ENCODE measurements at regions not wholly inside any gene's neighbourhood (a gene's known extent, or its start where the extent isn't known, plus 50 kb on each side); places are given as distances from the start of the nearest gene placed in this dataset.

- Histone ChIP-seq H3K4me2 (ENCODE audit: low read length, poor library complexity, severe bottlenecking) (no peak overlapping the region), H3K9me3 (ENCODE audit: control insufficient read depth, low read length) (peaks cover 8% of the 10 kb centered on the region), H3K4me3 (ENCODE audit: insufficient read depth in 1 of 2, low read depth in 1 of 2, low read length in 2 of 2) (no peak overlapping the region), H3K18ac (ENCODE audit: low read depth in 1 of 2, low read length in 2 of 2) (no peak overlapping the region), H4K8ac (ENCODE audit: low read length) (no peak overlapping the region), H2BK12ac (ENCODE audit: low read length in 2 of 2) (no peak overlapping the region), H2BK15ac (ENCODE audit: low read depth, poor library complexity, severe bottlenecking) (no peak overlapping the region), H3K23ac (ENCODE audit: low read length in 2 of 2) (no peak overlapping the region), H2BK5ac (ENCODE audit: low read depth, low read length, poor library complexity, severe bottlenecking) (no peak overlapping the region), H2BK120ac (ENCODE audit: low read depth, low read length) (no peak overlapping the region), H3K79me1 (replicated peaks; ENCODE audit: low read length, poor library complexity, severe bottlenecking) (no peaks in the 10 kb centered on the region), H3K36me3 (ENCODE audit: control insufficient read depth in 1 of 2, insufficient read depth in 2 of 2, low read depth in 1 of 2, low read length in 2 of 2) (no peaks in the 10 kb centered on the region), H2AK5ac (ENCODE audit: low read length, severe bottlenecking) (no peak overlapping the region), H3K27me3 (ENCODE audit: control insufficient read depth in 1 of 2, insufficient read depth in 1 of 2, low read length in 2 of 2) (no peaks in the 10 kb centered on the region), H4K91ac (ENCODE audit: low read length) (no peak overlapping the region), H2AFZ (ENCODE audit: low read depth, low read length) (no peak overlapping the region), H3K14ac (ENCODE audit: low read length in 2 of 2) (no peak overlapping the region), H3K4me1 (ENCODE audit: control insufficient read depth, insufficient read depth, low read depth, low read length) (no peaks in the 10 kb centered on the region), H3K9ac (ENCODE audit: low read length) (no peak overlapping the region), H3K4ac (ENCODE audit: low read depth in 1 of 2, low read length in 2 of 2) (no peak overlapping the region), H3K27ac (ENCODE audit: low read length, poor library complexity, severe bottlenecking) (no peak overlapping the region)
- 94% methylated on average over 3 of the region's 4 CpGs for WGBS
- no peak for DNase-seq
Measured at GRCh38 chr11:60592601-60593000, 77.4 kb downstream of the MS4A13 start.

- Histone ChIP-seq H3K36me3 (ENCODE audit: control insufficient read depth in 1 of 2, insufficient read depth in 2 of 2, low read depth in 1 of 2, low read length in 2 of 2) (no peaks in the 10 kb centered on the region), H2BK5ac (ENCODE audit: low read depth, low read length, poor library complexity, severe bottlenecking) (no peak overlapping the region), H3K27ac (ENCODE audit: low read length, poor library complexity, severe bottlenecking) (no peak overlapping the region), H4K91ac (ENCODE audit: low read length) (no peak overlapping the region), H3K4me1 (ENCODE audit: control insufficient read depth, insufficient read depth, low read depth, low read length) (no peaks in the 10 kb centered on the region), H2BK15ac (ENCODE audit: low read depth, poor library complexity, severe bottlenecking) (no peak overlapping the region), H2AK5ac (ENCODE audit: low read length, severe bottlenecking) (no peak overlapping the region), H4K8ac (ENCODE audit: low read length) (no peak overlapping the region), H3K27me3 (ENCODE audit: control insufficient read depth in 1 of 2, insufficient read depth in 1 of 2, low read length in 2 of 2) (no peaks in the 10 kb centered on the region), H3K4me3 (ENCODE audit: insufficient read depth in 1 of 2, low read depth in 1 of 2, low read length in 2 of 2) (no peak overlapping the region), H3K14ac (ENCODE audit: low read length in 2 of 2) (peak overlapping the region in 1 of 2 experiments; percentile 9), H3K4ac (ENCODE audit: low read depth in 1 of 2, low read length in 2 of 2) (no peak overlapping the region), H2AFZ (ENCODE audit: low read depth, low read length) (no peak overlapping the region), H3K18ac (ENCODE audit: low read depth in 1 of 2, low read length in 2 of 2) (no peak overlapping the region), H3K9me3 (ENCODE audit: control insufficient read depth, low read length) (peaks cover 8% of the 10 kb centered on the region), H3K9ac (ENCODE audit: low read length) (no peak overlapping the region), H3K79me1 (replicated peaks; ENCODE audit: low read length, poor library complexity, severe bottlenecking) (no peaks in the 10 kb centered on the region), H3K4me2 (ENCODE audit: low read length, poor library complexity, severe bottlenecking) (no peak overlapping the region), H2BK120ac (ENCODE audit: low read depth, low read length) (no peak overlapping the region), H2BK12ac (ENCODE audit: low read length in 2 of 2) (no peak overlapping the region), H3K23ac (ENCODE audit: low read length in 2 of 2) (no peak overlapping the region)
- WGBS, result 63% methylated on average over 3 of the region's 4 CpGs
- DNase-seq, result no peak
Measured at GRCh38 chr11:60594998-60595642, 79.9 kb downstream of the MS4A13 start.

- H3K9ac ChIP-seq (ENCODE audit: low read length), result no peak overlapping the region
- no peaks in the 10 kb centered on the region for H3K36me3 ChIP-seq (ENCODE audit: control insufficient read depth in 1 of 2, insufficient read depth in 2 of 2, low read depth in 1 of 2, low read length in 2 of 2)
- WGBS, result 79% methylated on average over 2 of the region's 3 CpGs
- H3K18ac ChIP-seq (ENCODE audit: low read depth in 1 of 2, low read length in 2 of 2), result no peak overlapping the region
- H3K27me3 ChIP-seq (ENCODE audit: control insufficient read depth in 1 of 2, insufficient read depth in 1 of 2, low read length in 2 of 2), result no peaks in the 10 kb centered on the region
- no peaks in the 10 kb centered on the region for H3K9me3 ChIP-seq (ENCODE audit: control insufficient read depth, low read length)
- no peak overlapping the region for H2BK5ac ChIP-seq (ENCODE audit: low read depth, low read length, poor library complexity, severe bottlenecking)
- no peak overlapping the region for H2AK5ac ChIP-seq (ENCODE audit: low read length, severe bottlenecking)
- no peak overlapping the region for H2AFZ ChIP-seq (ENCODE audit: low read depth, low read length)
- H3K4me2 ChIP-seq (ENCODE audit: low read length, poor library complexity, severe bottlenecking), result no peak overlapping the region
- DNase-seq, result no peak
- no peak overlapping the region for H2BK120ac ChIP-seq (ENCODE audit: low read depth, low read length)
- H2BK15ac ChIP-seq (ENCODE audit: low read depth, poor library complexity, severe bottlenecking), result no peak overlapping the region
- H3K4me3 ChIP-seq (ENCODE audit: insufficient read depth in 1 of 2, low read depth in 1 of 2, low read length in 2 of 2), result no peak overlapping the region
- H2BK12ac ChIP-seq (ENCODE audit: low read length in 2 of 2), result no peak overlapping the region
- no peaks in the 10 kb centered on the region for H3K79me1 ChIP-seq (replicated peaks; ENCODE audit: low read length, poor library complexity, severe bottlenecking)
- no peak overlapping the region for H3K27ac ChIP-seq (ENCODE audit: low read length, poor library complexity, severe bottlenecking)
- H4K91ac ChIP-seq (ENCODE audit: low read length), result no peak overlapping the region
- no peak overlapping the region for H4K8ac ChIP-seq (ENCODE audit: low read length)
- no peaks in the 10 kb centered on the region for H3K4me1 ChIP-seq (ENCODE audit: control insufficient read depth, insufficient read depth, low read depth, low read length)
- no peak overlapping the region for H3K4ac ChIP-seq (ENCODE audit: low read depth in 1 of 2, low read length in 2 of 2)
- no peak overlapping the region for H3K14ac ChIP-seq (ENCODE audit: low read length in 2 of 2)
- no peak overlapping the region for H3K23ac ChIP-seq (ENCODE audit: low read length in 2 of 2)
Measured at GRCh38 chr11:60607483-60607882, 91.9 kb upstream of the MS4A8 start.

GRCh38 chr11:60609632-60610031, 89.8 kb upstream of the MS4A8 start:
- no peak overlapping the region for H3K4me2 ChIP-seq (ENCODE audit: low read length, poor library complexity, severe bottlenecking)
- no peaks in the 10 kb centered on the region for H3K36me3 ChIP-seq (ENCODE audit: control insufficient read depth in 1 of 2, insufficient read depth in 2 of 2, low read depth in 1 of 2, low read length in 2 of 2)
- H2BK5ac ChIP-seq (ENCODE audit: low read depth, low read length, poor library complexity, severe bottlenecking), result no peak overlapping the region
- no peak overlapping the region for H3K9ac ChIP-seq (ENCODE audit: low read length)
- no peaks in the 10 kb centered on the region for H3K79me1 ChIP-seq (replicated peaks; ENCODE audit: low read length, poor library complexity, severe bottlenecking)
- H3K4me1 ChIP-seq (ENCODE audit: control insufficient read depth, insufficient read depth, low read depth, low read length), result no peaks in the 10 kb centered on the region
- no peak overlapping the region for H3K18ac ChIP-seq (ENCODE audit: low read depth in 1 of 2, low read length in 2 of 2)
- H2BK15ac ChIP-seq (ENCODE audit: low read depth, poor library complexity, severe bottlenecking), result no peak overlapping the region
- H2AK5ac ChIP-seq (ENCODE audit: low read length, severe bottlenecking), result no peak overlapping the region
- DNase-seq, result no peak
- H3K9me3 ChIP-seq (ENCODE audit: control insufficient read depth, low read length), result no peaks in the 10 kb centered on the region
- H3K27me3 ChIP-seq (ENCODE audit: control insufficient read depth in 1 of 2, insufficient read depth in 1 of 2, low read length in 2 of 2), result no peaks in the 10 kb centered on the region
- H2BK120ac ChIP-seq (ENCODE audit: low read depth, low read length), result no peak overlapping the region
- no peak overlapping the region for H3K4me3 ChIP-seq (ENCODE audit: insufficient read depth in 1 of 2, low read depth in 1 of 2, low read length in 2 of 2)
- H3K27ac ChIP-seq (ENCODE audit: low read length, poor library complexity, severe bottlenecking), result no peak overlapping the region
- H4K8ac ChIP-seq (ENCODE audit: low read length), result no peak overlapping the region
- H3K23ac ChIP-seq (ENCODE audit: low read length in 2 of 2), result no peak overlapping the region
- WGBS, result 49% methylated on average over 3 of the region's 3 CpGs
- H3K14ac ChIP-seq (ENCODE audit: low read length in 2 of 2), result no peak overlapping the region
- no peak overlapping the region for H2BK12ac ChIP-seq (ENCODE audit: low read length in 2 of 2)
- no peak overlapping the region for H2AFZ ChIP-seq (ENCODE audit: low read depth, low read length)
- H3K4ac ChIP-seq (ENCODE audit: low read depth in 1 of 2, low read length in 2 of 2), result no peak overlapping the region
- H4K91ac ChIP-seq (ENCODE audit: low read length), result no peak overlapping the region
